GM23338 (cell line): ENCODE measurements at regions not wholly inside any gene's neighbourhood (a gene's known extent, or its start where the extent isn't known, plus 50 kb on each side); places are given as distances from the start of the nearest gene placed in this dataset.

ENCODE experiments used
- CREB1 ChIP-seq: fragments of 250-450 bp; sonication (Bioruptor Pico); IDR thresholded peaks from 2 replicates; pipeline ENCODE4 v1.5.0; 2020; ENCODE audit warnings: low read depth, mild to moderate bottlenecking, moderate library complexity
- CTCF ChIP-seq, 2 experiments: fragments of 200-600 bp in 1 of 2; sonication (generic) in 1 of 2; conservative IDR thresholded peaks; 2 replicates each; pipeline versions ENCODE4 v1.5.1 to v1.6.1; 2016 to 2017; ENCODE audit warnings: antibody characterized with exemption in 2 of 2, low read depth in 2 of 2, mild to moderate bottlenecking in 2 of 2, moderate library complexity in 1 of 2
- ETS1 ChIP-seq: IDR thresholded peaks from 2 replicates; pipeline ENCODE4 v1.6.1; 2016; ENCODE audit warnings: antibody characterized with exemption
- EZH2 ChIP-seq: fragments of 200-600 bp; sonication (generic); IDR thresholded peaks from one replicate; pipeline ENCODE4 v1.8.0; 2017; ENCODE audit warnings: antibody characterized with exemption, mild to moderate bottlenecking, low read depth; ENCODE audit not compliant: unreplicated experiment
- EZH2phosphoT487 ChIP-seq: fragments of 200-600 bp; sonication (generic); IDR thresholded peaks from one replicate; pipeline ENCODE4 v1.8.1; 2018; ENCODE audit warnings: antibody characterized with exemption; ENCODE audit not compliant: unreplicated experiment
- JUNB ChIP-seq: IDR thresholded peaks from one replicate; pipeline ENCODE4 v1.6.1; 2016; ENCODE audit warnings: antibody characterized with exemption; ENCODE audit not compliant: unreplicated experiment
- NANOG ChIP-seq: IDR thresholded peaks from 2 replicates; pipeline ENCODE4 v1.6.1; 2016; ENCODE audit warnings: antibody characterized with exemption, borderline replicate concordance
- POLR2AphosphoS5 ChIP-seq: IDR thresholded peaks from 2 replicates; pipeline ENCODE4 v1.6.1; 2016; ENCODE audit warnings: antibody characterized with exemption, low read depth
- REST ChIP-seq: IDR thresholded peaks from one replicate; pipeline ENCODE4 v1.6.1; 2018; ENCODE audit warnings: antibody characterized with exemption; ENCODE audit not compliant: unreplicated experiment
- ZNF114 ChIP-seq: fragments of 250-450 bp; sonication (Bioruptor Pico); IDR thresholded peaks from 2 replicates; pipeline ENCODE4 v1.5.0; 2020; ENCODE audit warnings: mild to moderate bottlenecking, moderate library complexity
- ZNF331 ChIP-seq: fragments of 250-450 bp; sonication (Bioruptor Pico); IDR thresholded peaks from 2 replicates; pipeline ENCODE4 v1.5.0; 2020; ENCODE audit warnings: low read depth, mild to moderate bottlenecking, moderate library complexity
- ZNF462 ChIP-seq: fragments of 250-450 bp; sonication (Bioruptor Pico); IDR thresholded peaks from 2 replicates; pipeline ENCODE4 v1.5.0; 2020; ENCODE audit warnings: mild to moderate bottlenecking, moderate library complexity

GRCh38 chr2:82314836-82315472 is 2010.4 kb upstream of the LRRTM1 start:
- TF ChIP-seq CTCF (conservative IDR thresholded peaks at IDR 0.05; ENCODE audit: low read depth in 2 of 2) (no peak), EZH2 (no peak), EZH2phosphoT487 (no peak), CREB1 (CRISPR knock-in tag) (no peak), NANOG (no peak), ZNF114 (no peak), REST (no peak), POLR2AphosphoS5 (no peak), JUNB (no peak), ETS1 (no peak), ZNF331 (no peak), ZNF462 (no peak)
